HG03159 (cell line): ENCODE measurements at regions not wholly inside any gene's neighbourhood (a gene's known extent, or its start where the extent isn't known, plus 50 kb on each side); places are given as distances from the start of the nearest gene placed in this dataset.

Experiments used
- ATAC-seq: cut with Tn5 transposase; IDR thresholded peaks from one replicate; pipeline ENCODE4 v1.9.1; 2021; ENCODE audit warnings: mild to moderate bottlenecking, moderate library complexity; ENCODE audit not compliant: unreplicated experiment

- ATAC-seq = no peak
Observed at GRCh38 chr2:191512874-191513273, 165.1 kb upstream of the NABP1 start.

GRCh38 chr2:191514613-191515012 lies 163.3 kb upstream of the NABP1 start:
- no peak for ATAC-seq

- ATAC-seq = no peak
Observed at GRCh38 chr2:191515551-191515950, 162.4 kb upstream of the NABP1 start.

- ATAC-seq = no peak
Observed at GRCh38 chr2:191516260-191516659, 161.7 kb upstream of the NABP1 start.

- no peak for ATAC-seq
Observed at GRCh38 chr2:191521608-191522208, 156.2 kb upstream of the NABP1 start.

- no peak for ATAC-seq
Observed at GRCh38 chr2:191522478-191523120, 155.3 kb upstream of the NABP1 start.

GRCh38 chr2:191526091-191526490 lies 151.8 kb upstream of the NABP1 start:
- no peak for ATAC-seq

- no peak for ATAC-seq
Observed at GRCh38 chr2:191526536-191526935, 151.4 kb upstream of the NABP1 start.

- ATAC-seq = no peak
Observed at GRCh38 chr2:191526953-191527556, 150.9 kb upstream of the NABP1 start.

GRCh38 chr2:191530618-191531017 lies 147.3 kb upstream of the NABP1 start:
- ATAC-seq = no peak

- no peak for ATAC-seq
Observed at GRCh38 chr2:191533693-191534180, 144.2 kb upstream of the NABP1 start.

- ATAC-seq = no peak
Observed at GRCh38 chr2:191537921-191538320, 140.0 kb upstream of the NABP1 start.

- no peak for ATAC-seq
Observed at GRCh38 chr2:191538334-191538903, 139.5 kb upstream of the NABP1 start.

- ATAC-seq = peak; percentile 54
Observed at GRCh38 chr2:191539068-191539467, 138.9 kb upstream of the NABP1 start.

GRCh38 chr2:191540681-191541080 lies 137.3 kb upstream of the NABP1 start:
- ATAC-seq = no peak

- no peak for ATAC-seq
Observed at GRCh38 chr2:191543708-191544107, 134.2 kb upstream of the NABP1 start.

- no peak for ATAC-seq
Observed at GRCh38 chr2:191544461-191545062, 133.4 kb upstream of the NABP1 start.

GRCh38 chr2:191545361-191545760 lies 132.6 kb upstream of the NABP1 start:
- no peak for ATAC-seq

GRCh38 chr2:191552066-191552465 lies 125.9 kb upstream of the NABP1 start:
- ATAC-seq = no peak

- ATAC-seq = no peak
Observed at GRCh38 chr2:191554240-191554639, 123.7 kb upstream of the NABP1 start.

GRCh38 chr2:191555092-191555742 lies 122.7 kb upstream of the NABP1 start:
- ATAC-seq = peak; percentile 95
